ENCODE measurements at regions not wholly inside any gene's neighbourhood (a gene's known extent, or its start where the extent isn't known, plus 50 kb on each side); places are given as distances from the start of the nearest gene placed in this dataset.

DNA sequence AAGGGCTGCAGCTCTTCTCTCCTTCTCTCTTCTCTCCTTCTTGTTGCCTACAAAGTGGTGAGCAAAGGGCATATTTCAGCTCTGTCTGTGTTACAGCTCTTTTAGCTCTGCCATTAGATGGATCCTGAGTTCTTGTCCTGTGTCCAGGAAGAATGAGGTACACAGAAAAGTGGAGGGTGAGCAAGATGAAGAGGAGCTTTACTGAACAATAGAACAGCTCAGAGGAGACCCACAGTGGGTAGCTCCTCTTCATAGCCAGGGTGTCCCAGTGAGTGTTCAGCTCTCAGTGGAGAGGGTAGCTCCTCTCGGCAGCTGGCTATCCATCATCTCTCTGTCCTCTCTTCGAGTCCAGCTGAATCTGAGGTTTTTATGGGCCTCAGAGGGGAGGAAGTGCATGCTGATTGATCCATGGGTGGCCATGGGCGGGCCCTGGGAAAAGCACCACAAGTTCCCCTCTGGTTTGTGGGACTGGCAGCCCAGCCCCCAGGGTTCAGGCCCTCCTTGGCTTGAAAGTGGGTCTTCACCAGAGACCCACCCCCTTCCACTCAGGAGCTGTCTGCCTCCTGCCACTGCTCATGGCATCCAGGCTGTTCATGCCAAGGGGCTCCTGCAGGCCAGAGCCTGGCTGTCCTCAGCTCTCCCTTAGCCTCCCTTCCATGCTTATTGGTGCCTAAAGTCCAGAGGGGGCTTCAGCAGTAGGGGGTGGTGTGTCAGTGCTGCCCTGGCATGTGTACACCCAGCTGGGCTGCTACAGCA lies 109.1 kb upstream of the FAM180A start:
- TF ChIP-seq CTCF (IDR thresholded peaks at IDR 0.05; ENCODE audit: insufficient read depth, low read length), result no peak
- TF ChIP-seq POLR2AphosphoS5 (IDR thresholded peaks at IDR 0.05; ENCODE audit: low read depth), result no peak
- TF ChIP-seq, protein P1, sequence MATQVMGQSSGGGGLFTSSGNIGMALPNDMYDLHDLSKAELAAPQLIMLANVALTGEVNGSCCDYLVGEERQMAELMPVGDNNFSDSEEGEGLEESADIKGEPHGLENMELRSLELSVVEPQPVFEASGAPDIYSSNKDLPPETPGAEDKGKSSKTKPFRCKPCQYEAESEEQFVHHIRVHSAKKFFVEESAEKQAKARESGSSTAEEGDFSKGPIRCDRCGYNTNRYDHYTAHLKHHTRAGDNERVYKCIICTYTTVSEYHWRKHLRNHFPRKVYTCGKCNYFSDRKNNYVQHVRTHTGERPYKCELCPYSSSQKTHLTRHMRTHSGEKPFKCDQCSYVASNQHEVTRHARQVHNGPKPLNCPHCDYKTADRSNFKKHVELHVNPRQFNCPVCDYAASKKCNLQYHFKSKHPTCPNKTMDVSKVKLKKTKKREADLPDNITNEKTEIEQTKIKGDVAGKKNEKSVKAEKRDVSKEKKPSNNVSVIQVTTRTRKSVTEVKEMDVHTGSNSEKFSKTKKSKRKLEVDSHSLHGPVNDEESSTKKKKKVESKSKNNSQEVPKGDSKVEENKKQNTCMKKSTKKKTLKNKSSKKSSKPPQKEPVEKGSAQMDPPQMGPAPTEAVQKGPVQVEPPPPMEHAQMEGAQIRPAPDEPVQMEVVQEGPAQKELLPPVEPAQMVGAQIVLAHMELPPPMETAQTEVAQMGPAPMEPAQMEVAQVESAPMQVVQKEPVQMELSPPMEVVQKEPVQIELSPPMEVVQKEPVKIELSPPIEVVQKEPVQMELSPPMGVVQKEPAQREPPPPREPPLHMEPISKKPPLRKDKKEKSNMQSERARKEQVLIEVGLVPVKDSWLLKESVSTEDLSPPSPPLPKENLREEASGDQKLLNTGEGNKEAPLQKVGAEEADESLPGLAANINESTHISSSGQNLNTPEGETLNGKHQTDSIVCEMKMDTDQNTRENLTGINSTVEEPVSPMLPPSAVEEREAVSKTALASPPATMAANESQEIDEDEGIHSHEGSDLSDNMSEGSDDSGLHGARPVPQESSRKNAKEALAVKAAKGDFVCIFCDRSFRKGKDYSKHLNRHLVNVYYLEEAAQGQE (IDR thresholded peaks at IDR 0.05; ENCODE audit: insufficient replicate concordance, low read depth), result no peak
- no peak for TF ChIP-seq SPI1 (IDR thresholded peaks at IDR 0.05; ENCODE audit: borderline replicate concordance, low read depth)
- TF ChIP-seq GABPA (IDR thresholded peaks at IDR 0.05; ENCODE audit: low read depth), result no peak

Measured in HL-60 (cell line).